IMR-90 (cell line): ENCODE measurements at regions not wholly inside any gene's neighbourhood (a gene's known extent, or its start where the extent isn't known, plus 50 kb on each side); places are given as distances from the start of the nearest gene placed in this dataset.

Source experiments
- ATAC-seq: fragments of 200-7000 bp; cut with Tn5 transposase; 2 replicates; pipeline ENCODE4 v1.9.1; 2020; ENCODE audit warnings: low read depth, mild to moderate bottlenecking, moderate library complexity
- BruUV-seq: library from RNA; stranded (reverse); fragments of 400-500 nt; replicated peaks from 2 replicates; lab custom pipeline; 2021; lab: Mats Ljungman, UMichigan
- CTCF ChIA-PET: fragments of 300-600 bp; formaldehyde crosslinking; extraction: SDS; loops from one replicate; lab custom pipeline; 2021; ENCODE audit warnings: antibody characterized with exemption; lab: Yijun Ruan, JAX
- POLR2A ChIA-PET: fragments of 300-600 bp; sonication (Branson Sonifier 250); formaldehyde crosslinking; loops from one replicate; lab custom pipeline; 2022; ENCODE audit warnings: antibody characterized with exemption; ENCODE audit not compliant: unreplicated experiment; lab: Charles Lee
- DNase-seq: peaks from one replicate; pipeline ENCODE4 v3.0.0; 2013
- H2AFZ ChIP-seq: replicated peaks from 2 replicates; pipeline ENCODE3; 2013; ENCODE audit warnings: low read length, mild to moderate bottlenecking; ENCODE audit not compliant: poor library complexity
- H2AK5ac ChIP-seq: 2 replicates; pipeline ENCODE4 v1.6.1; 2013; ENCODE audit warnings: low read depth, low read length, inconsistent platforms
- H2AK9ac ChIP-seq: replicated peaks from 2 replicates; pipeline ENCODE3; 2013; ENCODE audit warnings: mild to moderate bottlenecking, low read depth, low read length, moderate library complexity; ENCODE audit not compliant: poor library complexity
- H2BK120ac ChIP-seq: 2 replicates; pipeline ENCODE4 v1.6.1; 2013; ENCODE audit warnings: low read depth, low read length, inconsistent platforms
- H2BK15ac ChIP-seq: 3 replicates; pipeline ENCODE4 v1.6.1; 2013; ENCODE audit warnings: low read depth, low read length, inconsistent platforms
- H2BK20ac ChIP-seq: 2 replicates; pipeline ENCODE4 v1.6.1; 2013; ENCODE audit warnings: low read depth, mild to moderate bottlenecking, inconsistent platforms, low read length, moderate library complexity
- H2BK5ac ChIP-seq: 2 replicates; pipeline ENCODE4 v1.6.1; 2013; ENCODE audit warnings: mild to moderate bottlenecking, low read depth, low read length, inconsistent platforms; ENCODE audit not compliant: poor library complexity, severe bottlenecking
- H3K14ac ChIP-seq: replicated peaks from 2 replicates; pipeline ENCODE4 v1.6.1; 2013; ENCODE audit warnings: low read depth, low read length, inconsistent platforms
- H3K18ac ChIP-seq: 2 replicates; pipeline ENCODE4 v1.6.1; 2013; ENCODE audit warnings: low read depth, low read length, control low read depth
- H3K23ac ChIP-seq: 2 replicates; pipeline ENCODE4 v1.6.1; 2013; ENCODE audit warnings: low read depth, low read length, inconsistent platforms
- H3K27ac ChIP-seq: 2 replicates; pipeline ENCODE4 v1.5.1; 2013; ENCODE audit warnings: mild to moderate bottlenecking, control low read depth, low read length; ENCODE audit not compliant: insufficient read depth
- H3K27me3 ChIP-seq: 2 replicates; pipeline ENCODE4 v1.6.1; 2013; ENCODE audit warnings: low read length; ENCODE audit not compliant: control insufficient read depth, insufficient read depth
- H3K36me3 ChIP-seq: 2 replicates; pipeline ENCODE4 v1.6.1; 2013; ENCODE audit warnings: low read length, mixed read lengths; ENCODE audit not compliant: control insufficient read depth, insufficient read depth
- H3K4ac ChIP-seq: 2 replicates; pipeline ENCODE4 v1.6.1; 2013; ENCODE audit warnings: low read depth, low read length, inconsistent platforms
- H3K4me1 ChIP-seq: 2 replicates; pipeline ENCODE4 v1.6.1; 2013; ENCODE audit warnings: low read length, mixed read lengths; ENCODE audit not compliant: control insufficient read depth, insufficient read depth
- H3K4me2 ChIP-seq: 2 replicates; pipeline ENCODE4 v1.6.1; 2013; ENCODE audit warnings: low read depth, mild to moderate bottlenecking, control low read depth, low read length, moderate library complexity
- H3K4me3 ChIP-seq: 2 replicates; pipeline ENCODE4 v1.5.1; 2013; ENCODE audit warnings: low read depth, mild to moderate bottlenecking, control low read depth, low read length, moderate library complexity; ENCODE audit not compliant: insufficient read depth
- H3K56ac ChIP-seq: 2 replicates; pipeline ENCODE4 v1.6.1; 2013; ENCODE audit warnings: low read length, inconsistent platforms; ENCODE audit not compliant: insufficient read depth; ENCODE audit errors: extremely low read depth
- H3K79me1 ChIP-seq, 2 experiments: 2 replicates each; pipeline ENCODE4 v1.6.1; 2013; ENCODE audit warnings: low read length in 2 of 2, inconsistent platforms in 1 of 2, low read depth in 1 of 2
- H3K9ac ChIP-seq: 2 replicates; pipeline ENCODE4 v1.6.1; 2013; ENCODE audit warnings: low read depth, low read length, control low read depth
- H3K9me1 ChIP-seq: 2 replicates; pipeline ENCODE4 v1.6.1; 2013; ENCODE audit warnings: low read length, inconsistent platforms; ENCODE audit not compliant: insufficient read depth
- H3K9me3 ChIP-seq: 2 replicates; pipeline ENCODE4 v1.6.1; 2013; ENCODE audit warnings: low read length; ENCODE audit not compliant: control insufficient read depth, insufficient read depth
- H4K20me1 ChIP-seq: 2 replicates; pipeline ENCODE4 v1.6.1; 2013; ENCODE audit warnings: low read length, inconsistent platforms; ENCODE audit not compliant: insufficient read depth
- H4K5ac ChIP-seq: 2 replicates; pipeline ENCODE4 v1.6.1; 2013; ENCODE audit warnings: mild to moderate bottlenecking, low read depth, low read length, control low read depth
- H4K8ac ChIP-seq, 2 experiments: 2 replicates each; pipeline ENCODE4 v1.6.1; 2013; ENCODE audit warnings: low read depth in 2 of 2, low read length in 2 of 2, control low read depth in 1 of 2, inconsistent platforms in 1 of 2
- H4K91ac ChIP-seq: 2 replicates; pipeline ENCODE4 v1.6.1; 2013; ENCODE audit warnings: low read depth, low read length, inconsistent platforms; ENCODE audit not compliant: insufficient read depth
- BHLHE40 ChIP-seq: fragments of 150-350 bp; IDR thresholded peaks from 2 replicates; pipeline ENCODE4 v1.6.1; 2016; ENCODE audit warnings: mild to moderate bottlenecking, low read depth, low read length
- CEBPB ChIP-seq: IDR thresholded peaks from 2 replicates; pipeline ENCODE4 v1.6.1; 2012; ENCODE audit warnings: low read depth, low read length, improper control_type of control experiment
- CHD1 ChIP-seq: IDR thresholded peaks from 2 replicates; pipeline ENCODE4 v1.6.1; 2012; ENCODE audit warnings: low read depth, low read length, improper control_type of control experiment
- FOS ChIP-seq: fragments of 150-350 bp; IDR thresholded peaks from 2 replicates; pipeline ENCODE4 v1.6.1; 2016; ENCODE audit warnings: low read depth, low read length
- MAZ ChIP-seq: IDR thresholded peaks from 2 replicates; pipeline ENCODE4 v1.6.1; 2012; ENCODE audit warnings: low read depth, mild to moderate bottlenecking, low read length, improper control_type of control experiment, moderate library complexity, borderline replicate concordance
- MXI1 ChIP-seq: IDR thresholded peaks from 2 replicates; pipeline ENCODE4 v1.6.1; 2012; ENCODE audit warnings: low read depth, mild to moderate bottlenecking, low read length, moderate library complexity, borderline replicate concordance
- NFE2L2 ChIP-seq: fragments of 150-350 bp; IDR thresholded peaks from 2 replicates; pipeline ENCODE4 v1.6.1; 2016; ENCODE audit warnings: low read depth, mild to moderate bottlenecking, low read length
- RFX5 ChIP-seq: IDR thresholded peaks from 2 replicates; pipeline ENCODE4 v1.8.0; 2012; ENCODE audit warnings: low read depth, mild to moderate bottlenecking, low read length, moderate library complexity
- USF2 ChIP-seq: fragments of 150-350 bp; IDR thresholded peaks from 2 replicates; pipeline ENCODE4 v1.6.1; 2017; ENCODE audit warnings: mild to moderate bottlenecking, antibody characterized with exemption, low read length, low read depth
- WGBS, 2 experiments: methylation state at CpG; one replicate each; pipeline versions ENCODE4 v1.1.5 to v1.1.7; 2013; ENCODE audit warnings: missing lambda C conversion rate in 2 of 2; ENCODE audit not compliant: insufficient read length in 1 of 2; ENCODE audit errors: extremely low coverage in 2 of 2; 5-methylcytosine and 5-hydroxymethylcytosine counted together
- dilution Hi-C: fragments of 300-500 bp; cut with HindIII; formaldehyde crosslinking; loops from one replicate; pipeline ENCODE4 v1.14.3; 2018; ENCODE audit warnings: low sequenced_read_pairs; ENCODE audit not compliant: unreplicated experiment
- in situ Hi-C: fragments of 300-500 bp; cut with MboI; formaldehyde crosslinking; loops from 3 replicates; pipeline ENCODE4 v1.14.3; 2019; ENCODE audit warnings: low sequenced_read_pairs, inconsistent platforms, mixed read lengths
- intact Hi-C: fragments of 100-400 bp; cut with micrococcal nuclease; formaldehyde crosslinking; loops from 2 replicates; pipeline ENCODE4 v1.10.0; 2022

- in situ Hi-C loops = no loop called here
- no peaks in the 10 kb centered on the region for H3K36me3 ChIP-seq
- no peak overlapping the region for H2BK120ac ChIP-seq
- H3K27ac ChIP-seq = no peak overlapping the region
- no peak overlapping the region for H3K4me2 ChIP-seq
- H3K9ac ChIP-seq = no peak overlapping the region
- peak; percentile 52 for TF ChIP-seq FOS
- TF ChIP-seq CEBPB = peak; percentile 43; the same call in 1 of the 2 replicates
- TF ChIP-seq CHD1 = no peak
- no peak for TF ChIP-seq MAZ
- TF ChIP-seq USF2 = no peak
- TF ChIP-seq RFX5 = no peak
- TF ChIP-seq BHLHE40 = no peak
- TF ChIP-seq MXI1 = no peak
- TF ChIP-seq NFE2L2 = no peak
- H2BK15ac ChIP-seq = no peak overlapping the region
- no peaks in the 10 kb centered on the region for H3K9me1 ChIP-seq
- H4K5ac ChIP-seq = no peak overlapping the region
- intact Hi-C loops = no loop called here
- DNase-seq (peak; percentile 83), ATAC-seq (peak; percentile 75; the same call in 1 of the 2 replicates)
- no peak overlapping the region for H3K4ac ChIP-seq
- H4K91ac ChIP-seq = no peak overlapping the region
- H3K9me3 ChIP-seq = no peaks in the 10 kb centered on the region
- no peaks in the 10 kb centered on the region for H3K79me1 ChIP-seq
- ChIA-PET POLR2A (no interaction called here), CTCF (no interaction called here)
- no peaks in the 10 kb centered on the region for H4K20me1 ChIP-seq
- H2BK20ac ChIP-seq = no peak overlapping the region
- H4K8ac ChIP-seq = no peak overlapping the region
- no peak overlapping the region for H3K4me3 ChIP-seq
- H3K56ac ChIP-seq = no peak overlapping the region
- H3K27me3 ChIP-seq = no peaks in the 10 kb centered on the region
- WGBS, 2 experiments = no CpG with 5 or more reads among the region's 1 CpG
- H3K4me1 ChIP-seq = no peaks in the 10 kb centered on the region
- no peak overlapping the region for H3K18ac ChIP-seq
- no peak overlapping the region for H2BK5ac ChIP-seq
- H2AFZ ChIP-seq = no peak overlapping the region
- H3K14ac ChIP-seq = no peak overlapping the region
- BruUV-seq = no TSS peak
- no peak overlapping the region for H2AK5ac ChIP-seq
- H2AK9ac ChIP-seq = no peak overlapping the region
- H3K23ac ChIP-seq = no peak overlapping the region
- dilution Hi-C loops = no loop called here
Observed at GRCh38 chr1:79633456-79633855, 626.9 kb upstream of the ADGRL4 start.
